Activated T-helper 9 cell treated with anti-CD3 and anti-CD28 coated beads, Interleukin-2, amount 50 U/mL, for 16 hours (primary cell): ENCODE measurements at regions not wholly inside any gene's neighbourhood (a gene's known extent, or its start where the extent isn't known, plus 50 kb on each side); places are given as distances from the start of the nearest gene placed in this dataset.

Source experiments
- DNase-seq: peaks from one replicate; pipeline ENCODE4 v3.0.0-alpha.2; 2020; ENCODE audit warnings: low read depth

- DNase-seq, result no peak
These were observed 51.1 kb downstream of the HYCC1 start for GRCh38 chr7:22962775-22963350.

- DNase-seq, result no peak
These were observed 55.2 kb downstream of the HYCC1 start for GRCh38 chr7:22958742-22959141.

GRCh38 chr7:22954251-22954650, 59.7 kb downstream of the HYCC1 start:
- DNase-seq, result no peak

GRCh38 chr7:22952306-22953015, 61.5 kb downstream of the HYCC1 start:
- DNase-seq, result no peak

GRCh38 chr7:22949944-22950343, 64.0 kb downstream of the HYCC1 start:
- DNase-seq, result no peak

- DNase-seq, result no peak
These were observed 64.7 kb downstream of the HYCC1 start for GRCh38 chr7:22949221-22949620.

GRCh38 chr7:22948770-22949169, 65.2 kb downstream of the HYCC1 start:
- DNase-seq, result no peak

GRCh38 chr7:22945584-22945983, 68.3 kb downstream of the HYCC1 start:
- no peak for DNase-seq

- DNase-seq, result no peak
These were observed 69.4 kb downstream of the HYCC1 start for GRCh38 chr7:22944510-22944909.

GRCh38 chr7:22944022-22944421, 69.9 kb downstream of the HYCC1 start:
- DNase-seq, result no peak

GRCh38 chr7:22942191-22942590, 71.7 kb downstream of the HYCC1 start:
- DNase-seq, result no peak

GRCh38 chr7:22939842-22940241, 74.1 kb downstream of the HYCC1 start:
- DNase-seq, result no peak

GRCh38 chr7:22937946-22938345, 76.0 kb downstream of the HYCC1 start:
- DNase-seq, result no peak

GRCh38 chr7:22936246-22936645, 77.7 kb downstream of the HYCC1 start:
- DNase-seq, result no peak

GRCh38 chr7:22935269-22935668, 78.7 kb downstream of the HYCC1 start:
- no peak for DNase-seq

- DNase-seq, result no peak
These were observed 79.4 kb downstream of the HYCC1 start for GRCh38 chr7:22934473-22935065.

GRCh38 chr7:22934023-22934422, 79.9 kb downstream of the HYCC1 start:
- DNase-seq, result no peak

GRCh38 chr7:22932896-22933295, 81.0 kb downstream of the HYCC1 start:
- DNase-seq, result no peak

GRCh38 chr7:22931011-22931410, 82.9 kb downstream of the HYCC1 start:
- DNase-seq, result no peak

- no peak for DNase-seq
These were observed 91.6 kb downstream of the HYCC1 start for GRCh38 chr7:22922307-22922706.

- DNase-seq, result no peak
These were observed 92.4 kb downstream of the HYCC1 start for GRCh38 chr7:22921386-22922086.

- DNase-seq, result no peak
These were observed 93.3 kb downstream of the HYCC1 start for GRCh38 chr7:22920672-22921071.

GRCh38 chr7:22913158-22913557, 90.5 kb upstream of the TOMM7 start:
- DNase-seq, result no peak
